ENCODE measurements at regions not wholly inside any gene's neighbourhood (a gene's known extent, or its start where the extent isn't known, plus 50 kb on each side); places are given as distances from the start of the nearest gene placed in this dataset.

DNA sequence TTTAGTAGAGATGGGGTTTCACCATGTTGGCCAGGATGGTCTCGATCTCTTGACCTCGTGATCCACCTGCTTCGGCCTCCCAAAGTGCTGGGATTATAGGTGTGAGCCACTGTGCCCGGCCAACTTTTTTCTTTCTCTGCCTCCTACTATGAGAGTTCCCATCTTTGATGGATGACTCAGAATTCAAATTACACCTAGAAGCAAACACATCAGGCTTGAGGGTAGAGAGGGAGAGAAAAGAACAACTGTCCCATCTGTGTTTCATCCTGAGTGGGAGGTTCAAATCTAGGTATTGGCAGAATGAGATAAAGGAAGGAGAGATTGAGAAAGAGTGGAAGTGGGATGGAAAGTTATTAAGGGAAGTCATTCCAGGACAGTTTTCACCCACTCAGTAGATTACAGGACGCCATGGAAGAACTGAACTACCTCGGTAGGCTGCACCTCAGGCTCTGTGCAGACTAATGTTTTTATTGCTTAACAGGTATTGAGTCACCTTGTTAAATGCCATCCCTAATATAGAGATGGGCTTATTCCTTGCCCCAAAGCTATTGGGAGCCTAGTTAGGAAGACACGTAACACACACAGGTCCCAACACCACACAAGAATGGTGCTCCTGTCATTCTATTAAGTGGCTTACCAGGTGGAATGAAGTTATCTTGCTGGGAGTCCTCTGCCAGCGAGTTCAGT lies 275.7 kb downstream of the SOX4 start:
- TF ChIP-seq, protein P1, sequence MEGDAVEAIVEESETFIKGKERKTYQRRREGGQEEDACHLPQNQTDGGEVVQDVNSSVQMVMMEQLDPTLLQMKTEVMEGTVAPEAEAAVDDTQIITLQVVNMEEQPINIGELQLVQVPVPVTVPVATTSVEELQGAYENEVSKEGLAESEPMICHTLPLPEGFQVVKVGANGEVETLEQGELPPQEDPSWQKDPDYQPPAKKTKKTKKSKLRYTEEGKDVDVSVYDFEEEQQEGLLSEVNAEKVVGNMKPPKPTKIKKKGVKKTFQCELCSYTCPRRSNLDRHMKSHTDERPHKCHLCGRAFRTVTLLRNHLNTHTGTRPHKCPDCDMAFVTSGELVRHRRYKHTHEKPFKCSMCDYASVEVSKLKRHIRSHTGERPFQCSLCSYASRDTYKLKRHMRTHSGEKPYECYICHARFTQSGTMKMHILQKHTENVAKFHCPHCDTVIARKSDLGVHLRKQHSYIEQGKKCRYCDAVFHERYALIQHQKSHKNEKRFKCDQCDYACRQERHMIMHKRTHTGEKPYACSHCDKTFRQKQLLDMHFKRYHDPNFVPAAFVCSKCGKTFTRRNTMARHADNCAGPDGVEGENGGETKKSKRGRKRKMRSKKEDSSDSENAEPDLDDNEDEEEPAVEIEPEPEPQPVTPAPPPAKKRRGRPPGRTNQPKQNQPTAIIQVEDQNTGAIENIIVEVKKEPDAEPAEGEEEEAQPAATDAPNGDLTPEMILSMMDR (IDR thresholded peaks at IDR 0.05), result no peak
- no peak for TF ChIP-seq POLR2A (IDR thresholded peaks at IDR 0.05)
